ENCODE measurements at regions not wholly inside any gene's neighbourhood (a gene's known extent, or its start where the extent isn't known, plus 50 kb on each side); places are given as distances from the start of the nearest gene placed in this dataset.
"Not testable (repeated sequence)": the region's sequence is repeated elsewhere in the genome, so short reads cannot be mapped to it uniquely, and the experiment has no call there.

GRCh38 chr7:68394131-68394530 lies 1204.1 kb upstream of the AUTS2 start:
- DNase-seq (ENCODE audit: low spot score), result no peak

DNA sequence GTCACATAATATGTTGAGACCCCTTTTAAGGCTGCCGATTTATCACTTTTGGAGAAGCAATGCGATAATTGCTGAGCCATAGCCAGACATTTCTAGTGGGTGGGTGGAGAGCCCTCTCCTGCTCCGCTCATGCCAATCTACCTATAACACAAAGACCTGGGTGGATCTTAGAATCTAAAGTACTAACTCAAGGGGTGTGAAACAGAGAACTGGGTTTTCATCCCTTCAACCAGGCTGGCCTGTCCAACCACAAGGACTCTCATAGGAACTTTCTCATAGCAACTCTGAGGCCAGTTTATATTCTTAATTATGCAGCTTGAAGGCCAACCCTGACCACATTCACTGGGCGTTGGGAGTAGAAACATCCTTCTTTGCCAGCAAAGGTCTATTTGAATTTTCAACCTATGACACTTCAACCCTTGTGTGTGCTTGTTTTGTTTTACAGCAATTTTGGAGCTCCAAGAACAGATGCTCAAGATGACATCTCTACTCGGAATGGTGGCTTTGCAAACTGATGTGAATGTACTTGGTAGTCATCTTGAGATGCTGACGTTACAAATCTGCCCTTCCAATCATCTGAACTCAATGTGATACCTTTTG lies 1198.2 kb upstream of the AUTS2 start:
- DNase-seq (ENCODE audit: low spot score), result no peak

GRCh38 chr7:68400783-68401182 lies 1197.5 kb upstream of the AUTS2 start:
- no peak for DNase-seq (ENCODE audit: low spot score)

DNA sequence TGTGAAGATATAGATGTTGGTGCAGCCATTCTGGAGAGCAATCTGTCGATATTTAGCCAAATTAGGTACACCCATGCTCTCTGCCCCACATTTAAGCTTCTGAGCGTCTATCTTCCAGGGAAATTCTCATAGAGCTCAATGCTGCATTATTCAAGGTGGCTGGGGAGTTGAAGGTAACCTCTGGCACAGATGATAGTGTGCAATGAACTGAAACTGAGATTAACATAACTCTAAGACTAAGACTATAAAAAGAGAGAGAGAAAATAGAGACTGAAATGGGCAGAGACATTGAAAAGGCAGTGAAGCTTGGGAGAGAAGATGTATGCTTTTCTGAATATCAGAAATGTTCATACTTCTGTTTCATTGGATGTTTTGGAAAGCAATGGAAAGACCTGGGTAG lies 1197.0 kb upstream of the AUTS2 start:
- no peak for DNase-seq (ENCODE audit: low spot score)

DNA sequence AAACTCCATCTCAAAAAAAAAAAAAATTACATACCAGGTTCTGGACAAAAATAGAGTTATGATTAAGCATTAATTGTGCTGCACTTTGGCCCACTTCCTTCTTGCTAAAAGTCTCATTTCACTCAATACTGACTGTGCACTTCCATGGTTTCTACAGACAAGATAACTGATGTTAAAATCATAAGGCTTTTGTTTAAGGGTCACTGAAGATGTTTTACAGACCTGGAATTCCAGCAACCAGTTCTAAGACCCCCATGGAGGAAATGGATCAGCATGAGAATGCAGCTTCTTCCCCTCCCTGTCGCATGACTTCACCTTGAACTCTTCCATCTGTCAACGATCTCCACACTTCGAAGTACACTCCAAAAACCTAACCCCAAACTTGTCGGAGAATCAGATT lies 1191.8 kb upstream of the AUTS2 start:
- no peak for DNase-seq (ENCODE audit: low spot score)

- DNase-seq (ENCODE audit: low spot score), result no peak
Observed at GRCh38 chr7:68407460-68407859, 1190.8 kb upstream of the AUTS2 start.

DNA sequence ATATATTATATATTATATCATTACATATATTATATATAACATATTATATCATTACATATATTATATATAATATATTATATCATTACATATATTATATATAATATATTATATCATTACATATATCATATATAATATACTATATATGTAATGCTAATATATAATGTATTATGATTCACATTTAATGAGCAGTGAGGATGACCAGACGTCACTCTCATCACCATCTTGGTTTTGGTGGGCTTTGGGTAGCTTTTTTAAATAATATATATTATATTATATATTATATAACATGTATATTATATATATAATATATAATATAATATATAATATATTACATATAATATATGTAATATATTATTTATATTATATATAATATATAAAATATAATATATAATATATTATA lies 1189.4 kb upstream of the AUTS2 start:
- DNase-seq (ENCODE audit: low spot score), result no peak

GRCh38 chr7:68409851-68410250 lies 1188.4 kb upstream of the AUTS2 start:
- DNase-seq (ENCODE audit: low spot score), result no peak

DNA sequence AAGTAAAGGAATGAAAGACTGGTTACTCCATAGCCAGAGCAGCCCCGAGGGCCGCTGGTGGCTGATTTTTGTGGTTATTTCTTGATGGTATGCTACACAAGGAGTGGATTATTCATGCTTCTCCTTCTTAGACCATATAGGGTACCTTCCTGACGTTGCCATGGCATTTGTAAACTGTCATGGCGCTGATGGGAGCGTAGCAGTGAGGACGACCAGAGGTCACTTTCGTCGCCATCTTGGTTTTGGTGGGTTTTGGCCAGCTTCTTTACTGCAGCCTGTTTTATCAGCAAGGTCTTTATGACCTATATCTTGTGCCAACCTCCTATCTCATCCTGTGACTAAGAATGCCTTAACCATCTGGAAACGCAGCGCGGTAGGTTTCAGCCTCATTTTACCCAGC lies 1187.6 kb upstream of the AUTS2 start:
- DNase-seq (ENCODE audit: low spot score), result not testable (repeated sequence)

DNA sequence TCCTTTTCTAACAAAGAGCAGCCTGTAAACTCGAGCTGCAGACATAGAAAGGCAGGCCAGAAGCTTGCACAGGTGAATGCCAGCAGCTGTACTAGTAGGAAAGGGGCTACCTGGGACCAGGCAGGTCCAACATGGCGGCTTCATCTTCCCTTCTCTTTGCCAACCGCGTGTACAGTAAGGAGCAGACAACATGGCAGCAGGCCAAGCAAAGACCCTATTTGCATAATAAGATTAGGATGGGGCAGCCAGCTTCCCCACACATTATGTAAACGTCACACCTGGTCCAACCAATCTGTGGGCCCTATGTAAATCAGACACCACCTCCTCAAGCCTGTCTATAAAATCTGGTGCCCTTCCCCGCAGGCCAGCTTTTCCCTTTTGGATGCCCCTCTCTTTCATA lies 1186.5 kb upstream of the AUTS2 start:
- DNase-seq (ENCODE audit: low spot score), result no peak

GRCh38 chr7:68414631-68415425 lies 1183.4 kb upstream of the AUTS2 start:
- DNase-seq (ENCODE audit: low spot score), result peak; percentile 81

DNA sequence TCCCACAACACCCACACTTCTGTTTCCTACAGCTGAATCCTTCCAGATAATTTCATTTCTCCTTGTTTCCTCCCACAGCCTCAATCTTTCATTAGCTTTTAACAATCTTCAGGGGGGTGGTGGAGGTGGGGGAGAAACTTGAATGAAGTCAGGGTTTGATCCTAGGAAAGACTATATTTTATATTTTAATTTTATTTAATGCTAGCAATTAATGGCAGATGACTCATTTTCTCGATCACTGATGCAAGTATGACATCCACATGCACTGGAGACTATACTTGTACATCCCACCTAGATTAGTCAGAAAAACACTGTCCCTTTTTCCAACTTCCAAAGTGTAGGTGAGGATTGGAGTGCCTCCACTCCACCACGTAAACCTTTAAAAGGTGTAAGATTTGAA lies 1181.3 kb upstream of the AUTS2 start:
- peak; percentile 84 for DNase-seq (ENCODE audit: low spot score)

DNA sequence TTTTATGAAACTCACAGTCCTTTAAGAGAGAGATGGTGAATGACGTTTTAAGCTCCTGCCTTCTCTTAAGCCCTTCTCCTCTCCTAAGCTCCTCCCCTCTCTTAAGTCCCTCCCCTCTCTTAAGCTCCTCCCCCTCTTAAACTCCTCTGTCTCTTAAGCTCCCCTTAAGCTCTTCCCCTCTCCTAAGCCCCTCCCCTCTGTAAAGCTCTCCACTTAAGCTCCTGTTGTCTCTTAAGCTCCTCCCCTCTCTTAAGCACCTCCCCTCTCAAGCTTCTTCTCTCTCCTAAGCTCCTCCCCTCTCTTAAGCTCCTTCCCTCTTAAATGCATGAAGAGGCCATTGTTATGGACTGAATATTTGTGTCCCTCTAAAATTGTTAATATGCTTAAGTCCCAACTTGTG lies 1180.6 kb upstream of the AUTS2 start:
- DNase-seq (ENCODE audit: low spot score), result no peak

GRCh38 chr7:68420342-68421192 lies 1177.7 kb upstream of the AUTS2 start:
- peak; percentile 78 for DNase-seq (ENCODE audit: low spot score)

DNA sequence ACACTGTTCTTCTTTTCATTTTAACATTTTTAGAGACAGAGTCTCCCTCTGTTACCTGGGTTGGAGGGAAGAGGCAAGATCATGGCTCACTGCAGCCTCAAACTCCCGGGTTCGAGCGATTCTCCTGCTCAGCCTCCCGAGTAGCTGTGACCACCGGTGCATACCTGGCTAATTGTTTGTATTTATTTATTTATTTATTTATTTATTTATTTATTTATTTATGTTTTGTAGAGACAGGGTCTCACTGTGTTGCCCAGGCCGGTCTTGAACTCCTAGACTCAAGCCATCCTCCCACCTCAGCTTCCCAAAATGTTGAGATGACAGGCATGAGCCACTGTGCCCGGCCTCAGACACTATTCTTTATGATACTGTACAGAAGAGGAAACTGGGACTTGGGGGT lies 1176.6 kb upstream of the AUTS2 start:
- no peak for DNase-seq (ENCODE audit: low spot score)

- no peak for DNase-seq (ENCODE audit: low spot score)
Observed at GRCh38 chr7:68422281-68422680, 1176.0 kb upstream of the AUTS2 start.

- no peak for DNase-seq (ENCODE audit: low spot score)
Observed at GRCh38 chr7:68423356-68423755, 1174.9 kb upstream of the AUTS2 start.

GRCh38 chr7:68424658-68425297 lies 1173.5 kb upstream of the AUTS2 start:
- DNase-seq (ENCODE audit: low spot score), result no peak

DNA sequence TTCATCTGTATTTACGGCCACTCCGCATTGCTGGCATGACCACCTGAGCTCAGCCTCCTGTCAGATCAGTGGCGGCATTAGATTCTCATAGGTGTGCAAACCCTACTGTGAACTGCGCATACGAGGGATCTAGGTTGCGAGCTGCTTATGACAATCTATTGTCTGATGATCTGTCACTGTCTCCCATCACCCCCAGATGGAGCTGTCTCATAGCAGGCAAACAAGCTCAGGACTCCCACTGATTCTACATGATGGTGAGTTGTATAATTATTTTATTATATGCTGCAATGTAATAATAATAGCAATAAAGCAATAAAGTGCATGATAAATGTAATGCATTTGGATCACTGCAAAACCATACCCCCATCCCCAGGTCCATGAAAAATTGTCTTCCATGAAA lies 1172.9 kb upstream of the AUTS2 start:
- DNase-seq (ENCODE audit: low spot score), result peak; percentile 59

DNA sequence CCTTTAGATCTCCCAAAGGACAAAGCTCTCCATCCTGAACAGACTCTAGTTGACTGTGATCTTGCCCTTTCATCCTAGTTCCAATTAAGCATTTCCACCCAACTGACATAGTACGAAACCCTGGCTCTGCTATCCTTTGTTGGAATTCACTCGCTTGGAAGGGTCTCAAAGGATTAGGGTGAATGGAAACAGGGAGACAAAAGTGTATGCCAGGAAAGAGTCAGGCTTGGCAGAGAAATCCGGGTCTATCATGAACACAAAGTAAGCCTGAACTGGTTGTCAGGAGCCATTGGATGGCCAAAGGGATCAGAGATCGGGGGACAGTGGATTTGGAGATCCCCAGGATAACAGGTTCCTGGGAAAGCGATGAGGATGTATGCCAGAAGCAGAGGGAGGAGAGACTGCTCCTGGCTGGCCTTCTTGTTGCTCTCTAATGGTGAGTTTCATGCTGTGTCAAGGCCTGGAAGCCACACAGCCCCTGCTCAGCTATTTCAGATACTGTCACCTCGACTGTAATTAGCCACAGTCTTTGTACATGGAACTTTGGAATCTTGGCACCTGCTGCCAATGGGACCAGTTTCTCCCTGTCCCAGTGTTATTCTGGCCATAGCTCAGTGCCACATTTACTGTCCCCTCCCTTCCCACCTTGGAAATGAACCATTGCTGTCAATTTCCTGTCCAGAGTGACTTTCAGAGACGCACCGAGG lies 1168.7 kb upstream of the AUTS2 start:
- peak; percentile 36 for DNase-seq (ENCODE audit: low spot score)

GRCh38 chr7:68432585-68432984 lies 1165.7 kb upstream of the AUTS2 start:
- DNase-seq (ENCODE audit: low spot score), result no peak
